HG03280 (cell line): ENCODE measurements at regions not wholly inside any gene's neighbourhood (a gene's known extent, or its start where the extent isn't known, plus 50 kb on each side); places are given as distances from the start of the nearest gene placed in this dataset.

Source experiments
- ATAC-seq: cut with Tn5 transposase; IDR thresholded peaks from one replicate; pipeline ENCODE4 v1.9.1; 2021; ENCODE audit warnings: mild to moderate bottlenecking, moderate library complexity; ENCODE audit not compliant: unreplicated experiment

DNA sequence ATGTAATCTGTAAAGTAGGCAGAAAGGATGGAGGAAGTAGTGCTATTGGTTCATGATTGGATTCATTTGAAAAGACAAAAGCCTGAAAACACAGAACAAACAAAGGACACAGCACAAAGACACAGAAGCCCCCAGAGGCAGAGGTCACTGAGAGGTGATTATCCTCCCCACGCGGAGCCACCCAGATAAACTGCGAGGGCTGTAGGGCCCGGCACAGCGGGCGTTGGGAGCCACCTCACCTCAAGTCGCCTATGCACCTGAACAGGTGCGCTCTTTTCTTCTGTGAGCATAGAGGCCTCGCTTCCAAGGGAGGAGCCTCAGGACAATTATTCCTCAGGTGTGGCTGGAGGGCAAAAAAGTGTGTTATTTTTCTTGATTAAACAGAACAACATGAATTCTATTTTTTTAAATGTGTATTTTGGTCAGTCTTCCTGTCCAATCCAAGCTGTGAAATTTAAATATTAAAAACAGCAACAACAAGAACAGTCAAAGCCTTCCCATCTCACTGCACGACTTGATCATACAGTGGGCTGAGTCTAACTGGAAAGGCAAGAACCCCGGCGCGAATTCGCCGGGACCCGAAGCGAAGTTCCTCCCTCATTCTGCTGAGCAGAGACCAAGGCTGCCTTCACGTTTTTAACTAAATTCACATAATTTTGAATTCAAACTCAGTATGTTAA, 205.3 kb downstream of the THBS2 start:
- no peak for ATAC-seq

DNA sequence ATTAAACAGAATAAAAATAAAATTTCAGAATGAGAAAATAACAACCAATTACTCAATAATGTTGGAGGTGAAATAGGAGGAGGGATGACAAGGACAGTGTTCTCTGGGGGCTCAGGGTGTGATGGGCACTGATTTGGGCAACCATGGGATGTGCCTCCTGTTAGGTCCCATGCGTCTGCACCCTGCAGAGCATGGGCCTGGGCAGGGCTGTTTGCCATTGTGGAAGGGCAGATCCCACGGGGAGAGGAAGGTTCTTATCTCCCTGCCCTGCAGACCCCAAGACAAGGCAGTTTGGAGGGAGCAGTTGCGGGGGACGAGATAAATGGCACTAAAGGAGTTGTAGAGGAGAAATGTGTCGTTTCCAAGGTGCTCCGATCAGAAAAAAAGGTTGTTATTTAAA, 206.3 kb downstream of the THBS2 start:
- ATAC-seq, result no peak

DNA sequence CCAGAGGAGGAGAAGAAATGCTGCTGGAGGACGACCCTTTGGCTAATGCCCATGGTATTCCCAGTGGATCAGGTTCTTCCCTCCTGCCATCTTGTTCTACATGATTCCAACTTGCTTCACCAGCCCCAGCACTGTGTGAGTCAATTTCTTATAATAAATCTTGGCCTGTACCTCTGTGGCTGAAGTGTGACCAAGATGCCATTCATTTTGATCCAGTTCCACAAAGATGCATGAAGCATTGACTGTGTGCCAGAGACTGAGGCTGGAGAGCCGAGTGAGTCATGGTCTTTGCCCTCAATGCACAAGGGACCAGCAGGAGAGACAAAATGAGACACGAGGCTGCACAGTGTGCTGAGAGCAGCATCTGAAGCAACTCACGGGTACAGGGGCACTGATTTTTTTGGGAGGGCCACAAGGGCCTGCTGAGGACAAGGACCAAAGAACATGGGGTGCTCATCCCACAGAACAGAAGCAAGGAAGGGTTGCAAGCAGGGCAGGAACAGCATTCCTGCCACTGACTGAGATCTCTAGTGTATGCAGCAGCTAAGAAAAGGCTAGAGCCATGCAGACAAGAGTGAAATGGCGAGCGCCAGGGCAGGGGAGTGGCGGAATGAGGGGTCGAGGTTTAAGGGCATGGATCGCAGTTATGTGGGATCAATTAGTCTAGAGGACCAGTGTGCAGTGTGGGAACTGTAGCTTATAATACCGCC, 207.0 kb downstream of the THBS2 start:
- ATAC-seq, result no peak

DNA sequence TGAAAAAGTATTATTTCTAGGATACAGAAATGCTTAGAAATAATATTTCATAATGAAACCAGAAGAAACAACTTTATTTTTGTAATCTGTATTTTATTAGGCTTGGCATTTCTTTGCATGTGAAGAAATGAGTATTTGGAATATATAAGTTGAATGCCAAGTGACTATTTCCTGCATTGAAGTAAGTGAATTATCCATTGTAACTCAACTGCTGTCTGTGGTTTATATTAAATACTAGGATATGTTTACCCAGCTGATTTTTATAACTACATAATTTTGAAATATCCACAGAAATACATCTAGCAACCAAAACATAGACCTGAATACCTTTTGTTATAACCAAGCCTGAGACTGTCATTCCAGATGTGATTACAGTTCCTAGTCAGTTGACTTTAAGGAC, 207.6 kb downstream of the THBS2 start:
- no peak for ATAC-seq

DNA sequence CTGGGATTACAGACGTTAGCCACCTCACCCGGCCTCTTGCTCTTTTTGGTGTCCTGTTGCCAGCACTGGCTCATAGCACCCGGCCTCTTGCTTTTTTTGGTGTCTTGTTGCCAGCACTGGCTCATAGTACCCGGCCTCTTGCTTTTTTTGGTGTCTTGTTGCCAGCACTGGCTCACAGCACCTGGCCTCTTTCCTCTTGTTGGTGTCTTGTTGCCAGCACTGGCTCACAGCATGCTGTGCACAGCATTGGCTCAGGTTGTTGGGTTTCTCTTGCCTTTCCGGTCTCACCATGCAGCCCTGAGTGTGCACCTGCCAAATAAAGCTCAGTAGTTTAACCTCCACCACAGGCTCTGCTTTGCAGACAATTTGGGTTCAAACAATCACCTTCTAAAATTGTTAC, 208.2 kb downstream of the THBS2 start:
- ATAC-seq, result no peak

DNA sequence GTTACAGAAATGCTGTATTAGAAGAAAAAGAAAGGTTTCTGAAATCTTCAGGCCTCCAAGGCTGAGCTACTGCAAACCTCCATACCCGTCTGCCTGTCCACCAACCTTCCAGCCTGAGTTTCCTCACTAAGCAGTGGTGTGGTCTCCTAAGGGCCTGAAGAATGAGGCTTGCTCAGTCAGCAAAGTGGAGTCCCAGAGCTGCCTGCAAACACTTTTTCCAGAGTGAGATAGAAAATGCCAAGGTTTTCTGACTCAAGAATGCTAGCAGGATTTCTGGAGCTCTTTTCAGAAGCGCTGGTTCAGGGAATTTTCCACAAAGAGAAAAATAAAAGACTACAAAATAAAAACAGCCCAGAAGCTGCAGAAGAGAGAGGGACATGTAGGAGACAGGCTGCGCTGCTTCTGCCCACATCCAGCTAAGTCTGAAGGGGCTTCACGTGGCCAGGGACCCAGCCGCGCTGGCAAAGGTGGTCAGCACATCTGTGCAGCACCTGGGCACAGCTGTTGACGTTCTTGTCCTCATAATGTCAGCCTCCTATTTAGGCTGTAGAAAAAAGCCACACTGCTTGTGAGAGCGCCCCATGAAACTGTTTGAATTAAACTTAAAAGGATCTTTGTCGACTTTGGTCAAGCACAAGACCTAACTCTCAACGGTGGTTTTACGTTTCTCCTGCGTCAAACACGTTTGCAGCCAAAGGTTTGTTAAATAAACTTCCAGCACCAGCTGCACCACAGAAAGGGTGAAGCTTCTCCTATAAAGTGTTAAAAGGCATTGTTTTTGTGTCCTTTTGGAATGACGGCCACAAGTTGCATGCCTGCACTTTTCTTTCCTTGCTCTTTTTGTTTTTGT, 209.0 kb downstream of the THBS2 start:
- ATAC-seq, result no peak

DNA sequence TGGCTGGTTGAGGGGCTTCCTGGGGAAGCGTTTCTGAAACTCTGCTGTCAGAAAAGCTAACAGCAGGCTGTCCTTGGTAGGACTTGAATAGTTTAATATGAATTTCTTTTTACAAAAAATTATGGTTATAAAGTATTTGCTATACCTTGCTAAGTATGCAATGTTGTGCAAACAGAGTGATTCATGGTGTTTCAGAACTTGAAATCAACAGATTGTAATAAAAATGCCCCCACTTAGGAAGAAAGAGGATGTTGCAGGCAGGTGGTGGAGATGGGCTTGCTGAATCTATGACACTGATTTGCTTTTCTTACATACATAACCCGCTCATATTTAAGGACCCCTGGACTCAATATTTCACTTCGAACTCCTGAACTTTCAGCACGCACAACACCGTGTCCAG, 211.6 kb downstream of the THBS2 start:
- no peak for ATAC-seq

DNA sequence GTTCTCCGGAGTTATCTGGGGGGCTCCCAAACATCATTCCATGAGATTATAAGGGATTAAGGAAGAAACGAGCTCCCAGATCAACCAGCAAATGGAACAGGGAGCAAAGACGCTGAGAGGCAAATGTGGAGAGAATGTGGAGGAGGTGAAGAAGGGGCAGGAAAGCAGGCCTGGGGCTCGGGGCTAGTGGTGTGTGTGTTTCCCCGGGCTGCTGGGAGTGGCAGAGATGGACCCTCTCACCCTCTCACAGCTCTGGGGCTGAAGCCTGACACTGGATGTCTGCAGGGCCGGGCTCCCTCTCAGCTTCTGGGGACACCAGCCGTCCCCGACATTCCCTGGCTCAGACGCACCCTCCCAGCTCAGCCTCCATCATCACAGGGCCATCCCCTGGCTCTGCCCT, 212.6 kb downstream of the THBS2 start:
- no peak for ATAC-seq

DNA sequence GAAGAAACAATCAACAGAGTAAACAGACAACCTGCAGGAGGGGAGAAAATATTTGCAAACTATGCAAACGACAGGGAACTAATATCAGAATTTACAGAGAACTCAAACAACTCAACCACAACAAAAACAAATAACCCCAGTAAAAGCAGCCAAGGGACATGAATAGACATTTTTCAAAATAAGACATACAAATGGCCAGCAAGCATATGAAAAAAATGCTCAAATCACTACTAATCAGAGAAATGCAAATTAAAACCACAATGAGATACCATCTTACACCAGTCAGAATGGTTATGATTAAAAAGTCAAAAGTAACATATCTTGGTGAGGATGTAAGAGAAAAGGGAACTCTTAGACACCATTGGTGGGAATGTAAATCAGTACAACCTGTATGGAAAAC, 215.0 kb downstream of the THBS2 start:
- no peak for ATAC-seq

DNA sequence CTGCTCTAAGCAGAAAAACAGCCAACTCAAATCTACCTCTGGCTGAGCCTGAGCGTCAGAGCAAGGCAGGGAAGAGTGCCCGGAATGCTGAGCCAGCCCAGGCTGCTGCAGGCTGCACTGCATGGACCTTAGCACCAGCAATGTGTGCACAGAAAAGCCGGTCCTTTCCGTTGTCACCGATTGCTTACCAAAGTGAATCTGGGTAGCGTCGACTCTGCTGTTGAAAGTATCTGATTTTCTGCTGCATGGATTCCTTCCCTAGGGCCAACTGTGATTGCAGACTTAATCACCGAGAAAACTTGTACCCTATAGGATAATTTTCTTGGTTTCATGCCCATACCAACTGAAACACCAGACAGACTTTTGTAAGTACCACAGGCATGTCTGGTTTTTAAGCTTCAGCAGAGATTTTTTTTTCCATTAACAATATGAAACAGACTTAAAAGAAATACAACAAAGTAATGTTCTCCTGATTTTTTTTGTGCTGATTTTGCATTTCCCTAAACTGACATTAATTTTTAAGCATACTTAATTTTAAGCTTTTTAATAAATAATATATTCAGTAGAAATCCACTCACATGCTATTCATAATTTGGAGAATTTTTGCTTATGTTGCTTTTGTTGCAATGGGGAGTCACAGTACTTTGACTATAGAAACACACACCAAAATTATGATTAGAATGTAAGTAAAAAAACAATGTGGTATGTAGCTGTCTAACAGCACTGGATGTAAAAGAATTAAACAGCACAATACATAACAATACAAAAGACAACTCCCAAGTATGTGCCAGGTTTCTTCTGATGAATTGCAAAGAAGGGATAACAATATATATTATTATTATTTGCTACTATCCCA, 218.0 kb downstream of the THBS2 start:
- no peak for ATAC-seq

DNA sequence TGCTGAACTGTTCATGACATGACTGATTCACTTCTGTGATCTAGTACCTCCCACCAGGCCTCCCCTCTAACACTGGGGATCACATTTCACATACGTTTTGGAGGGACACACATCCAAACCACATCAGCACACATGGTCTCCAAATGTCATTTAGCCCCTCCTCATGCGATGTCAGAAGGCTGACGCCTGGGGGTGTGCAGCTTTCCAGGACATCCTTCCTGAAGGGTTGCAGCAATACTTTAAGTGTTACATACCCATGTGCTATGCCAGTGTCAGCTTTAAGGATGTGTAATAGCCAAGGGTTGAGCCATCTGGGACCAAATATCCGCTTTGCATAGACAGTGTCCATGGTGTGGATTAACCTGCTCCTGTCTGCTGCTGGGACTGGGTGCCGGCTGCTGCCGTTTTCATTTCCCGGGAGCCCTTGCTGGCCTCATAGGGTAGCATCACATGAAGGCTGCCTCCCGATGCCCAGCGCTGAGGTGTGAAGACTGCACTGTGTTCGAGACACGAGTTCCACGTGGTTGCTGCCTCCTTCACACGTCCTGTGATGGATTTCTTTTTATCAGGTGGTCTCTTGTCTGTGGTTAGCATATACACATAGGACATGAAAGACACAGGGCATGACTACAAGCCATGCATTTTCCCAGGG, 219.0 kb downstream of the THBS2 start:
- no peak for ATAC-seq

DNA sequence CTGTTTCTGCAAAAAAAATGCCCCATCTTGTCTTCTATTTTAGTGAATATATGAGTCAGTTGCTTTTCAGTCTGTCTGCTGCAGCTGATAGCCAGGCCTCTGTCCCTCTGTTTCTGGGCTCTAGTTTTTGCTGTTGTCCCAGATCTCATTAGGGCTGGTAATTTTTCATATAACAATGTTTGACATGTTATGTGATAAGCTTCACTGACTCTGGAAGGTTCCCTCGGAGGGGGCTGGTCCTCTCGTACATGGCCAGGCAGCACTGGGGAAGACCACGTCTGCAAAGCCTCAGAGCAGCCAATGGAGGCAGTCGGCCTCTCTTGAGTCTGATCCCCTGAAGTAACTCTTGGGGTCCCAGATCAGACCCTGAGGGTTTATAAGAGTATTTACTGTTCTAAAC, 223.8 kb downstream of the THBS2 start:
- no peak for ATAC-seq

DNA sequence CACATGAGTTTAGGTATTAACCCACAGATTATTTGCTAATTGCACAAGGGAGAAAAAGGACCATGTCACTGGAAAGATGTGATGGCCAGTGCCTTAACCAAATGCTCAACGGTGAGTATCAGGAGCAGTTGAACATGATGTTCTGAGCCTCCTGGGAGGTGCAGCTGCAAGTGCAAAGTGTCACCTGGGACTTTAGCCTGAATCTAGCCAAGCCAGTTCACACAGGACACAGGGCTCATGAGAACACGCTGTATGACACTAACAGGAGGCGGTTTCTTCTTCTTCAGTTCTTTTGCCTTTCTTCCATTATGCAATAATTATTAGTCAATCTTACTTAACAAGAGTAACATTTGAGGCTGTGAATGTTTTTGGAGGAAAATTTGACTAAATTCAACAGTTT, 225.3 kb downstream of the THBS2 start:
- no peak for ATAC-seq

DNA sequence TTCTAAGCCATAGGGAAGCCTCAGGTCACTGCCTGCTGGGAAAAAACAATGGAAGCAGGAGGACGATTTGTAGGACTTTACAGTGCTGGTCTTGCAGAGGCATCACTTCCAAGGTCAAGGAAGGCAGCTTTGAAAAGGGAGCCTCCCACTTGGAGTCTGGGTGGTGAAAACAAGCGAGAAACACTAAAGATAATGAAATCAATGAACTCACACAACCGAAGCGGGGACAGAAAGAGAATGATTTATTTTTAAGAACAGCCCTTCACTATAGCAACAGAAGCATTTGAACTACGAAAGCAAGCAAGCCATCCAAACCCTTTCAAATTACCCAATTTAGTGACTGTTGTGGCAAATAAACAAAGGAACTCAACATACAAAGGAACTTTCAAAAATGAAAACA, 227.5 kb downstream of the THBS2 start:
- ATAC-seq, result no peak

DNA sequence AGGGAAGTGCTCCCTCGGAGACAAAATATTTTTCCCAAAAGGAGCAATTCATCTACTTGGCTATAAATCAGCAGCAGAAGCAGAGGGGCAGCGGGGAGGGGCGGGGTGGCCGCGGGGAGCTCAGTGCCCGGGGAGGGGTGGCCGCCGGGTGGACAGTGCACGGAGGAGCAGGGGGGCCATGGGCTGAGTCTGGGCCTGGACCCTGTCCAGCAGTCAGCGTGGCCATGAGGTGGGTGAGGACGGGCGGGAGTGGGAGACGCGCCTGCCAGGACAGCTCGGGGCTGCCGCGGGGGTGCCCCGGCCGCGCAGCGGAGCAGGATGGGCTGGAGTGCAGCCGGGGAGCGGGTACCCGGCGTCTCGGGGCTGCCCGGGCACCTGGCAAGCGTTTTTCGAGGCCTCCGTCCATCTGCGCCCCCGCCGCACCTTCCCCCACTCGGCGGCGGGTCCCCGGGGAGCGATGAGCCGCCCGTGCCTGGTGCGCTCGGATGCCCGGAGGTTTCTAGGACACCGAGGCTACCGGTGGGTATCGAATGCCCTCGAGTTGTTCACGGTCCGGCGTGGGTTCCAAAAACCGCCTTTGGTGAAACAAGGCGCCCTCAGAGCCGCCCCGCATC, 229.5 kb downstream of the THBS2 start:
- ATAC-seq, result no peak

DNA sequence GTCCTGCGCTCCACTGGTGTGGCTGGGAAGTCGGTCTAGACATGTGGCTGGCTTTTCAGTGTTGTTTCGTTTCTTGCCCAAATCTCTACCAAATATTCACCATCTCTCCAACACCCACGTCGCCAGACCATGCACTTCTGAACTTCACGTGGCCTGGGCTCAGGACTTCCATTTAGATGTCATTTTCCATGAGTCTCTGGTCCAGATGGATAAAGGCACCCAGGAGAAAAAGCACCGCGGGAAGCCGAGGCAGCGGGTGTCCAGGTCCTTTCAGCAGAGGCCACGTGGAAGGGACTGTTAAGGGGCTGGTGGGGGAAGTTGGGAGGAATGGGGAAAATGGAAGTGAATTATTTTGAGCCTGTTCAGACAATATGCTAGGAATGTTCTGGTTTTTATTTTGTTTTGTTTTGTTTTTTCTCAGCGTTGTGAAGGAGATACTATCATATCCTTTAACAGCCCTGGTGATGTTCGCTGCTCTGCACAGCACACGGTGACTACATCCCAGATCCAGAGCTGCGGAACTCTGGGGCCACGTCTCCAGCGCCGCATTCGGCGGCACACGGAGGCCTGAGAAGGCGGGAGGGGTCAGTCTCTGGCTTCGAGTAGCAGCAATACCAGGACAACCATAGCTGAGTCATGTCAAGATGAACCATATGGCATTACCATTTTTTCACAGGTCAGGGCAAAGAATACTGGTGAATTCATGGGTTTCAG, 230.3 kb downstream of the THBS2 start:
- ATAC-seq, result no peak

DNA sequence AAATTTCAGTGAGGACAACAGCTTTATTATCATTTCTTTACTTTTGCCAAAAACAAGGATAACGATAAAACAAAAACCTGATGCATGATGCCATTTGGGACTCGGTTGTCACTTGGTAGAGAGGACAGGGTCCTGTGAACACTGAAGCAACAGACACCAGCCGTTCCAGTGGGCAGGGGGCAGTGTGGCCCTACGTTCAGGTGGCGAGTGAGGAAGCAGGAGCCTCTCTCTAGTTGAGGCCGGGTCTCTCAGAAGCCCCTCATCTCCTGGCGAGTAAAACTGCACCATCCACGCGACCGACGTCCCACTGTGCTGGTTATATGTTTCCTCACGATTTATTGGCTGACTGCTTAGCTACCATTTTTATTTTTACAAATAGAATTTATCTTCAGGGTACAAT, 231.6 kb downstream of the THBS2 start:
- ATAC-seq, result no peak

DNA sequence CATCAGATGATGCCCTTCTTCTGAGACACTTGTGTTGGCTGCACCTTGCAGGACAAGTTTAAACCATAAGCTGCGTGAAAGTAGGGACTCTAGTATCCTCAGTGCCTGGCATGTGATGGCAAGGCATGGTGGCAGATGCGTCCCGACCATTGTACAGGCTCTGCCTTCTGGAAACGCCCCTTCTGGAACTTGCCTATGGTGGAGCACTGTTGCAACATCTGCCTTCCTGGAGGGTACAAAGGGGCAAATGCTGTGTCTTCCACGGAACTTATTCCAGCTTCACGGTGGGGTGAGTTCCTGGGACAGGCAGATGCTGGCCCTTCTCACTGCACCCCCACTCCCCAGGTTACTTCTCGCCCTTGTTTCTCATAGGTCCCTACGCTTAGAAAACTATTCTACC, 232.8 kb downstream of the THBS2 start:
- ATAC-seq, result no peak

DNA sequence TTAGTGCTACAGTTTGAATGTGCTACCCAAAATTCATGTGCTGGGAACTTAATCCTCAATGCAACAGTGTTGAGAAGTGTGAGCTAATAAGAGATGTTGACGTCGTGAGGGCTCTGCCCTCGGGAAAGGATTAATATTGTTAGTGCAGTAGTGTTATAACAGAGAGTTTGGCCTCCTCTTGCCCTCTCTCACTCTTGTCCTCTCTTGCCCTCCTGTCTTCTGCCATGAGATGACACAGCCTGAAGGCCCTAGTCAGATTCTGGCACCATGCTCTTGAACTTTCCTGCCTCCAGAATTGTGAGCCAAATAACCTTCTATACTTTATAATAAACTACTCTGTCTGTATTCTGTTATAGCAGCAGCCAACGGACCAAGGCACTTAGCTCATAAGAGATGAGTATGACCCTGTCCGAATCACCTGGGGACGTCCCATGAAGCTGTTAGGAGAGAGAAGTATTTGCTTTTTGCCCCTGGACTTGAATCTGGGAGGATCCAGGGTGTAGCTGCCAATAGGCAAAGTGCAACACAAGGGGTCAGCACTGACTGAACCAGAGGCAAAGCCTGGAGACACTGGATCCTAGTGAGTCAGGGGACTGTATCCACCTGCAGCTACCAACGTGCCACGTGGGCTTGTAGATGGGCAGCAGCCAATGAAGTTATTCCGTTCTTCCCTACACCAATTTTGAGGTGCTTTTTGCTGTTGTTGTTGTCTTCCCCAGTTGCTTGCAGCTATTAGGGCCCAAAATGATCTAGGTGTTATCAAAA, 233.7 kb downstream of the THBS2 start:
- ATAC-seq, result no peak
